GM19463 (cell line): ENCODE measurements at regions not wholly inside any gene's neighbourhood (a gene's known extent, or its start where the extent isn't known, plus 50 kb on each side); places are given as distances from the start of the nearest gene placed in this dataset.

Experiments used
- ATAC-seq: cut with Tn5 transposase; IDR thresholded peaks from one replicate; pipeline ENCODE4 v1.9.1; 2021; ENCODE audit warnings: mild to moderate bottlenecking, moderate library complexity; ENCODE audit not compliant: unreplicated experiment

GRCh38 chr4:26099967-26100366 lies 185.9 kb downstream of the SMIM20 start:
- no peak for ATAC-seq

GRCh38 chr4:26101011-26101410 lies 187.0 kb downstream of the SMIM20 start:
- ATAC-seq = no peak

GRCh38 chr4:26104056-26104685 lies 190.2 kb downstream of the SMIM20 start:
- ATAC-seq = peak; percentile 74

- no peak for ATAC-seq
Measured at GRCh38 chr4:26105337-26105736, 191.3 kb downstream of the SMIM20 start.

GRCh38 chr4:26105815-26106699 lies 192.0 kb downstream of the SMIM20 start:
- ATAC-seq = no peak

- ATAC-seq = no peak
Measured at GRCh38 chr4:26106776-26107175, 192.8 kb downstream of the SMIM20 start.

GRCh38 chr4:26108054-26108453 lies 194.0 kb downstream of the SMIM20 start:
- no peak for ATAC-seq

GRCh38 chr4:26110493-26110892 lies 196.5 kb downstream of the SMIM20 start:
- no peak for ATAC-seq

- ATAC-seq = no peak
Measured at GRCh38 chr4:26113339-26113940, 199.4 kb downstream of the SMIM20 start.

GRCh38 chr4:26116057-26116456 lies 202.0 kb downstream of the SMIM20 start:
- no peak for ATAC-seq

- ATAC-seq = no peak
Measured at GRCh38 chr4:26120098-26120825, 200.6 kb upstream of the RBPJ start.

- ATAC-seq = no peak
Measured at GRCh38 chr4:26122690-26123089, 198.1 kb upstream of the RBPJ start.

- no peak for ATAC-seq
Measured at GRCh38 chr4:26124753-26125321, 196.0 kb upstream of the RBPJ start.

- peak; percentile 55 for ATAC-seq
Measured at GRCh38 chr4:26126143-26126718, 194.6 kb upstream of the RBPJ start.

- no peak for ATAC-seq
Measured at GRCh38 chr4:26126994-26127393, 193.8 kb upstream of the RBPJ start.

GRCh38 chr4:26127851-26128337 lies 192.9 kb upstream of the RBPJ start:
- ATAC-seq = no peak

- ATAC-seq = peak; percentile 66
Measured at GRCh38 chr4:26130173-26130572, 190.6 kb upstream of the RBPJ start.

GRCh38 chr4:26130841-26131432 lies 189.9 kb upstream of the RBPJ start:
- no peak for ATAC-seq

GRCh38 chr4:26131711-26132110 lies 189.1 kb upstream of the RBPJ start:
- peak; percentile 56 for ATAC-seq

- ATAC-seq = no peak
Measured at GRCh38 chr4:26132858-26133257, 188.0 kb upstream of the RBPJ start.
